ENCODE measurements at regions not wholly inside any gene's neighbourhood (a gene's known extent, or its start where the extent isn't known, plus 50 kb on each side); places are given as distances from the start of the nearest gene placed in this dataset.

GRCh38 chr4:155578219-155578618 lies 88.4 kb upstream of the GUCY1A1 start:
- no peak for TF ChIP-seq CTCF (IDR thresholded peaks at IDR 0.05)
- no peak for TF ChIP-seq POLR2A (IDR thresholded peaks at IDR 0.05; ENCODE audit: low read length)
- TF ChIP-seq CEBPB (IDR thresholded peaks at IDR 0.05): no peak
- no peak for TF ChIP-seq SMC3 (IDR thresholded peaks at IDR 0.05)
- TF ChIP-seq RARB (CRISPR knock-in tag; IDR thresholded peaks at IDR 0.05): no peak
- no peak for TF ChIP-seq ESRRA (IDR thresholded peaks at IDR 0.05; ENCODE audit: borderline replicate concordance, low read length)
- TF ChIP-seq NFE2L2 (conservative IDR thresholded peaks at IDR 0.05; ENCODE audit: low read length): no peak
- no peak for TF ChIP-seq HOXB13 (CRISPR knock-in tag; IDR thresholded peaks at IDR 0.05; ENCODE audit: low read depth)
- TF ChIP-seq USF2 (IDR thresholded peaks at IDR 0.05): no peak
- no peak for TF ChIP-seq BHLHE40 (IDR thresholded peaks at IDR 0.05; ENCODE audit: low read depth, low read length)
- TF ChIP-seq EHMT2 (IDR thresholded peaks at IDR 0.05; ENCODE audit: low read depth): no peak
- no peak for TF ChIP-seq RAD21 (conservative IDR thresholded peaks at IDR 0.05 in 1 of 2, IDR thresholded peaks at IDR 0.05 in 1 of 2)

All from A549 (cell line).